SU-DHL-6 (cell line): ENCODE measurements at regions not wholly inside any gene's neighbourhood (a gene's known extent, or its start where the extent isn't known, plus 50 kb on each side); places are given as distances from the start of the nearest gene placed in this dataset.

Experiments used
- EZH2phosphoT487 ChIP-seq: fragments of 200-600 bp; sonication (generic), shearing (Covaris generic); conservative IDR thresholded peaks from 2 replicates; pipeline ENCODE4 v1.6.1; 2018; ENCODE audit warnings: mild to moderate bottlenecking, antibody characterized with exemption, low read length, moderate library complexity, mixed read lengths
- TF ChIP-seq, protein P1 (sequence below): fragments of 200-600 bp; sonication (generic); IDR thresholded peaks from one replicate; pipeline ENCODE4 v1.5.1; 2017; ENCODE audit warnings: antibody characterized with exemption, mild to moderate bottlenecking, low read length, moderate library complexity; ENCODE audit not compliant: insufficient read depth, poor library complexity, severe bottlenecking

- TF ChIP-seq, protein P1, sequence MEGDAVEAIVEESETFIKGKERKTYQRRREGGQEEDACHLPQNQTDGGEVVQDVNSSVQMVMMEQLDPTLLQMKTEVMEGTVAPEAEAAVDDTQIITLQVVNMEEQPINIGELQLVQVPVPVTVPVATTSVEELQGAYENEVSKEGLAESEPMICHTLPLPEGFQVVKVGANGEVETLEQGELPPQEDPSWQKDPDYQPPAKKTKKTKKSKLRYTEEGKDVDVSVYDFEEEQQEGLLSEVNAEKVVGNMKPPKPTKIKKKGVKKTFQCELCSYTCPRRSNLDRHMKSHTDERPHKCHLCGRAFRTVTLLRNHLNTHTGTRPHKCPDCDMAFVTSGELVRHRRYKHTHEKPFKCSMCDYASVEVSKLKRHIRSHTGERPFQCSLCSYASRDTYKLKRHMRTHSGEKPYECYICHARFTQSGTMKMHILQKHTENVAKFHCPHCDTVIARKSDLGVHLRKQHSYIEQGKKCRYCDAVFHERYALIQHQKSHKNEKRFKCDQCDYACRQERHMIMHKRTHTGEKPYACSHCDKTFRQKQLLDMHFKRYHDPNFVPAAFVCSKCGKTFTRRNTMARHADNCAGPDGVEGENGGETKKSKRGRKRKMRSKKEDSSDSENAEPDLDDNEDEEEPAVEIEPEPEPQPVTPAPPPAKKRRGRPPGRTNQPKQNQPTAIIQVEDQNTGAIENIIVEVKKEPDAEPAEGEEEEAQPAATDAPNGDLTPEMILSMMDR: no peak
- TF ChIP-seq EZH2phosphoT487: no peak
These were observed 136.0 kb upstream of the NGF start for GRCh38 chr1:115473986-115474565.
